Panc1 (cell line): ENCODE measurements at regions not wholly inside any gene's neighbourhood (a gene's known extent, or its start where the extent isn't known, plus 50 kb on each side); places are given as distances from the start of the nearest gene placed in this dataset.

Experiments
- ATAC-seq: fragments of 200-7000 bp; cut with Tn5 transposase; 2 replicates; pipeline ENCODE4 v1.9.1; 2020; ENCODE audit warnings: mild to moderate bottlenecking, moderate library complexity
- BruUV-seq: library from RNA; stranded (reverse); fragments of 400-500 nt; replicated peaks from 2 replicates; lab custom pipeline; 2021; lab: Mats Ljungman, UMichigan
- CTCF ChIA-PET: fragments of 300-600 bp; sonication (Branson Sonifier 250); formaldehyde crosslinking; loops from one replicate; lab custom pipeline; 2022; ENCODE audit warnings: antibody characterized with exemption; lab: Charles Lee
- POLR2A ChIA-PET: fragments of 300-600 bp; sonication (Branson Sonifier 250); formaldehyde crosslinking; loops from one replicate; lab custom pipeline; 2022; ENCODE audit warnings: antibody characterized with exemption; lab: Charles Lee
- DNase-seq: peaks from one replicate; pipeline ENCODE4 v3.0.0-alpha.2; 2010; ENCODE audit warnings: low read depth, low spot score
- H3K27ac ChIP-seq: 2 replicates; pipeline ENCODE4 v1.5.1; 2011; ENCODE audit warnings: mild to moderate bottlenecking, low read length, inconsistent platforms
- H3K27me3 ChIP-seq: fragments of 200-500 bp; sonication (Bioruptor generic); 2 replicates; pipeline ENCODE4 v1.6.0; 2014; ENCODE audit warnings: low read length, inconsistent platforms; ENCODE audit not compliant: control insufficient read depth, insufficient read depth
- H3K36me3 ChIP-seq: fragments of 200-500 bp; sonication (Bioruptor generic); 2 replicates; pipeline ENCODE4 v1.5.1; 2014; ENCODE audit warnings: inconsistent platforms, mild to moderate bottlenecking, low read length, moderate library complexity; ENCODE audit not compliant: control insufficient read depth, insufficient read depth
- H3K4me1 ChIP-seq: 2 replicates; pipeline ENCODE4 v1.5.1; 2011; ENCODE audit warnings: inconsistent platforms, mild to moderate bottlenecking, low read length, moderate library complexity; ENCODE audit not compliant: control insufficient read depth, insufficient read depth
- H3K4me3 ChIP-seq, 2 experiments: 2 replicates each; pipeline ENCODE4 v1.5.1; 2011 to 2012; ENCODE audit warnings: low read depth in 2 of 2, low read length in 2 of 2, mild to moderate bottlenecking in 2 of 2, inconsistent platforms in 1 of 2, moderate library complexity in 1 of 2
- H3K9me3 ChIP-seq: fragments of 200-500 bp; sonication (Bioruptor generic); 2 replicates; pipeline ENCODE4 v1.5.1; 2014; ENCODE audit warnings: low read depth, mild to moderate bottlenecking, inconsistent platforms, low read length, moderate library complexity; ENCODE audit not compliant: control insufficient read depth, insufficient read depth
- CTCF ChIP-seq: fragments of 450-650 bp; IDR thresholded peaks from 2 replicates; pipeline ENCODE4 v1.5.1; 2017; ENCODE audit warnings: mild to moderate bottlenecking
- POLR2AphosphoS5 ChIP-seq: IDR thresholded peaks from 2 replicates; pipeline ENCODE4 v1.6.1; 2012; ENCODE audit warnings: mild to moderate bottlenecking, low read depth, low read length, moderate library complexity
- REST ChIP-seq, 2 experiments: IDR thresholded peaks; 2 replicates each; pipeline ENCODE4 v1.6.1; 2011 to 2012; ENCODE audit warnings: low read depth in 2 of 2, control low read depth in 1 of 2, low read length in 1 of 2, mild to moderate bottlenecking in 1 of 2, moderate library complexity in 1 of 2; ENCODE audit not compliant: insufficient read depth in 1 of 2
- SIN3A ChIP-seq: IDR thresholded peaks from 2 replicates; pipeline ENCODE4 v1.6.1; 2012; ENCODE audit warnings: low read depth, mild to moderate bottlenecking, low read length, moderate library complexity, borderline replicate concordance; ENCODE audit not compliant: insufficient read depth
- TCF7L2 ChIP-seq: IDR thresholded peaks from 2 replicates; pipeline ENCODE4 v1.6.1; 2011; ENCODE audit warnings: mild to moderate bottlenecking, low read depth, low read length, inconsistent platforms
- in situ Hi-C: cut with HindIII; loops from 2 replicates; pipeline ENCODE4 v1.10.0; 2016; ENCODE audit warnings: low sequenced_read_pairs, low pct_unique_long_range_greater_than_20kb
- intact Hi-C: fragments of 100-400 bp; cut with micrococcal nuclease; formaldehyde crosslinking; loops from one replicate; pipeline ENCODE4 v1.10.0; 2022; ENCODE audit not compliant: unreplicated experiment

- H3K27me3 ChIP-seq = no peaks in the 10 kb centered on the region
- no peaks in the 10 kb centered on the region for H3K36me3 ChIP-seq
- no peak for TF ChIP-seq CTCF
- no peak for TF ChIP-seq REST (IDR thresholded peaks at IDR 0.05; ENCODE audit: insufficient read depth in 1 of 2, low read depth in 2 of 2, low read length in 1 of 2)
- TF ChIP-seq TCF7L2 = no peak
- TF ChIP-seq POLR2AphosphoS5 = no peak
- no peak for TF ChIP-seq SIN3A
- in situ Hi-C loops (no loop called here), intact Hi-C loops (no loop called here)
- no peaks in the 10 kb centered on the region for H3K9me3 ChIP-seq
- DNase-seq (no peak), ATAC-seq (no peak)
- no TSS peak for BruUV-seq
- no peak overlapping the region for H3K27ac ChIP-seq
- ChIA-PET POLR2A (no interaction called here), CTCF (no interaction called here)
- H3K4me1 ChIP-seq = no peaks in the 10 kb centered on the region
- H3K4me3 ChIP-seq = no peak overlapping the region
Measured at GRCh38 chr20:16145919-16146318, 427.3 kb downstream of the KIF16B start.

GRCh38 chr20:16143596-16143995 lies 429.7 kb downstream of the KIF16B start:
- in situ Hi-C loops = no loop called here
- Histone ChIP-seq H3K4me1 (no peaks in the 10 kb centered on the region), H3K9me3 (no peaks in the 10 kb centered on the region; the same call in 1 of the 2 replicates), H3K4me3 (no peak overlapping the region), H3K36me3 (no peaks in the 10 kb centered on the region), H3K27me3 (no peaks in the 10 kb centered on the region), H3K27ac (no peak overlapping the region)
- no TSS peak for BruUV-seq
- ChIA-PET CTCF (no interaction called here), POLR2A (no interaction called here)
- intact Hi-C loops = no loop called here
- TF ChIP-seq TCF7L2 = no peak
- no peak for TF ChIP-seq POLR2AphosphoS5
- no peak for TF ChIP-seq CTCF
- no peak for TF ChIP-seq SIN3A
- TF ChIP-seq REST (IDR thresholded peaks at IDR 0.05; ENCODE audit: insufficient read depth in 1 of 2, low read depth in 2 of 2, low read length in 1 of 2) = no peak
- ATAC-seq = no peak
- no peak for DNase-seq
